Ovary (tissue), 3 donors: ENCODE measurements at regions not wholly inside any gene's neighbourhood (a gene's known extent, or its start where the extent isn't known, plus 50 kb on each side); places are given as distances from the start of the nearest gene placed in this dataset.

Experiments used
- POLR2A ChIP-seq: fragments of 450-650 bp; IDR thresholded peaks from one replicate; pipeline ENCODE4 v1.6.1; 2017; ENCODE audit warnings: antibody characterized with exemption, mild to moderate bottlenecking, moderate library complexity
- TF ChIP-seq, protein P1 (sequence below), 3 donors: fragments of 450-650 bp in 2 of 3; fragments of 200-600 bp in 1 of 3; IDR thresholded peaks; one replicate each; pipeline versions ENCODE4 v1.5.1 to v1.8.0; 2016 to 2022; ENCODE audit warnings: antibody characterized with exemption in 3 of 3, mild to moderate bottlenecking in 1 of 3
- donor health status: DM: no; HTN: no; CAD: no.

DNA sequence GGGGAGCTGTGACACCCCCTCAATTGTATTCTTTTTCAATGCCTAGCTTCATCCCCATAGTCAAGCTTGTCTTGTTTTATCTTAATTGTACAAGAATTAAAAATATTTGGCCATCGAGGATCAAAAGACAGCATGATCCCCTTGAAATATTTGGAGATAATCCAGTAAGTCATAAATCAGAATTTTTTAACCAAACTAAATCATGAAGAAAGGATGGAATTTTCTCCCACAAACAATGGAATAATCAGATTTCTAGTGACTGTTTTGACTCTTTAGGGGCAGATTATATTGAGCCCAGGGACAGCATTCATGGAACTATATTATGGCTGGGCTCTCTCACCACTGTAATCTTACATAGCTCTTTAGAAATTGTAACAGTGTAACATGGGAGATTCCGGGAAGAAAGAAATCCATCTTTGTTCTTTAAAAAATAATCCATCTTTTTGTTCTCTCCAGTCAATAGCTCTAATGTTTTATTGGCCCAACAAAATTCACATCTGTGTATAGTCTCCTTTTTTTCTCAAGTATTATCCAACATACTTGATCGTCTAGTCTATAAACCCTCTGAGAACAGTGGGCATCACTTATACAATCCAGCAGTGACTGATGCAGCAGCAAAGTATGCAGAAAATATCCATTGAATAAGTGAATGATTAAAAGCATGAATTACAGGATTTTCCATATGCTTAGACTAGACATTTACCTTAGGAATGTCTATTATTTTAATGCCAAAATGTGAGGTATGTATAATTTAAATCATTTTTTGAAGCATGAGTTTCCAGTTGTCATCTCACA, 277.0 kb upstream of the PLSCR5 start:
- TF ChIP-seq, protein P1, sequence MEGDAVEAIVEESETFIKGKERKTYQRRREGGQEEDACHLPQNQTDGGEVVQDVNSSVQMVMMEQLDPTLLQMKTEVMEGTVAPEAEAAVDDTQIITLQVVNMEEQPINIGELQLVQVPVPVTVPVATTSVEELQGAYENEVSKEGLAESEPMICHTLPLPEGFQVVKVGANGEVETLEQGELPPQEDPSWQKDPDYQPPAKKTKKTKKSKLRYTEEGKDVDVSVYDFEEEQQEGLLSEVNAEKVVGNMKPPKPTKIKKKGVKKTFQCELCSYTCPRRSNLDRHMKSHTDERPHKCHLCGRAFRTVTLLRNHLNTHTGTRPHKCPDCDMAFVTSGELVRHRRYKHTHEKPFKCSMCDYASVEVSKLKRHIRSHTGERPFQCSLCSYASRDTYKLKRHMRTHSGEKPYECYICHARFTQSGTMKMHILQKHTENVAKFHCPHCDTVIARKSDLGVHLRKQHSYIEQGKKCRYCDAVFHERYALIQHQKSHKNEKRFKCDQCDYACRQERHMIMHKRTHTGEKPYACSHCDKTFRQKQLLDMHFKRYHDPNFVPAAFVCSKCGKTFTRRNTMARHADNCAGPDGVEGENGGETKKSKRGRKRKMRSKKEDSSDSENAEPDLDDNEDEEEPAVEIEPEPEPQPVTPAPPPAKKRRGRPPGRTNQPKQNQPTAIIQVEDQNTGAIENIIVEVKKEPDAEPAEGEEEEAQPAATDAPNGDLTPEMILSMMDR (IDR thresholded peaks at IDR 0.05), result no peak
- no peak for TF ChIP-seq POLR2A
